ENCODE measurements at regions not wholly inside any gene's neighbourhood (a gene's known extent, or its start where the extent isn't known, plus 50 kb on each side); places are given as distances from the start of the nearest gene placed in this dataset.

- Histone ChIP-seq H3K9ac (ENCODE audit: low read length in 5 of 5) (no peak overlapping the region), H3K4me1 (ENCODE audit: control insufficient read depth in 5 of 5, insufficient read depth in 5 of 5, low read length in 5 of 5) (peaks cover 0 to 7% (median 4%) of the 10 kb centered on the region in 5 donors), H3K36me3 (ENCODE audit: control insufficient read depth in 5 of 5, insufficient read depth in 5 of 5, low read length in 5 of 5) (no peaks in the 10 kb centered on the region), H3K27me3 (ENCODE audit: control insufficient read depth in 5 of 5, insufficient read depth in 4 of 5, low read length in 5 of 5) (no peaks in the 10 kb centered on the region), H3K27ac (ENCODE audit: low read depth, low read length) (no peak overlapping the region), H3K9me3 (ENCODE audit: control insufficient read depth in 5 of 5, low read length in 5 of 5) (no peaks in the 10 kb centered on the region), H3K4me3 (ENCODE audit: low read depth in 1 of 5, low read length in 5 of 5) (no peak overlapping the region)
These were observed 1067.9 kb upstream of the MAP3K7 start for GRCh38 chr6:91654793-91655192.

GRCh38 chr6:91654357-91654756 is 1067.5 kb upstream of the MAP3K7 start:
- H3K9me3 ChIP-seq (ENCODE audit: control insufficient read depth in 5 of 5, low read length in 5 of 5), result no peaks in the 10 kb centered on the region
- H3K27ac ChIP-seq (ENCODE audit: low read depth, low read length), result no peak overlapping the region
- H3K27me3 ChIP-seq (ENCODE audit: control insufficient read depth in 5 of 5, insufficient read depth in 4 of 5, low read length in 5 of 5), result no peaks in the 10 kb centered on the region
- H3K4me3 ChIP-seq (ENCODE audit: low read depth in 1 of 5, low read length in 5 of 5), result peak overlapping the region in 1 of 5 donors; percentile 16
- no peak overlapping the region for H3K9ac ChIP-seq (ENCODE audit: low read length in 5 of 5)
- peaks cover 0 to 7% (median 4%) of the 10 kb centered on the region in 5 donors for H3K4me1 ChIP-seq (ENCODE audit: control insufficient read depth in 5 of 5, insufficient read depth in 5 of 5, low read length in 5 of 5)
- H3K36me3 ChIP-seq (ENCODE audit: control insufficient read depth in 5 of 5, insufficient read depth in 5 of 5, low read length in 5 of 5), result no peaks in the 10 kb centered on the region

GRCh38 chr6:91653895-91654294 is 1067.0 kb upstream of the MAP3K7 start:
- Histone ChIP-seq H3K9me3 (ENCODE audit: control insufficient read depth in 5 of 5, low read length in 5 of 5) (no peaks in the 10 kb centered on the region), H3K36me3 (ENCODE audit: control insufficient read depth in 5 of 5, insufficient read depth in 5 of 5, low read length in 5 of 5) (no peaks in the 10 kb centered on the region), H3K27me3 (ENCODE audit: control insufficient read depth in 5 of 5, insufficient read depth in 4 of 5, low read length in 5 of 5) (no peaks in the 10 kb centered on the region), H3K27ac (ENCODE audit: low read depth, low read length) (no peak overlapping the region), H3K9ac (ENCODE audit: low read length in 5 of 5) (no peak overlapping the region), H3K4me3 (ENCODE audit: low read depth in 1 of 5, low read length in 5 of 5) (no peak overlapping the region), H3K4me1 (ENCODE audit: control insufficient read depth in 5 of 5, insufficient read depth in 5 of 5, low read length in 5 of 5) (peaks cover 0 to 7% (median 4%) of the 10 kb centered on the region in 5 donors)

- H3K36me3 ChIP-seq (ENCODE audit: control insufficient read depth in 5 of 5, insufficient read depth in 5 of 5, low read length in 5 of 5), result no peaks in the 10 kb centered on the region
- no peak overlapping the region for H3K27ac ChIP-seq (ENCODE audit: low read depth, low read length)
- no peak overlapping the region for H3K4me3 ChIP-seq (ENCODE audit: low read depth in 1 of 5, low read length in 5 of 5)
These were observed 1066.3 kb upstream of the MAP3K7 start for GRCh38 chr6:91653076-91653723.

GRCh38 chr6:91646649-91647048 is 1059.8 kb upstream of the MAP3K7 start:
- H3K4me3 ChIP-seq (ENCODE audit: low read depth in 1 of 5, low read length in 5 of 5), result no peak overlapping the region
- no peaks in the 10 kb centered on the region for H3K27me3 ChIP-seq (ENCODE audit: control insufficient read depth in 5 of 5, insufficient read depth in 4 of 5, low read length in 5 of 5)
- no peaks in the 10 kb centered on the region for H3K4me1 ChIP-seq (ENCODE audit: control insufficient read depth in 5 of 5, insufficient read depth in 5 of 5, low read length in 5 of 5)
- H3K9me3 ChIP-seq (ENCODE audit: control insufficient read depth in 5 of 5, low read length in 5 of 5), result no peaks in the 10 kb centered on the region
- no peaks in the 10 kb centered on the region for H3K36me3 ChIP-seq (ENCODE audit: control insufficient read depth in 5 of 5, insufficient read depth in 5 of 5, low read length in 5 of 5)
- no peak overlapping the region for H3K9ac ChIP-seq (ENCODE audit: low read length in 5 of 5)
- H3K27ac ChIP-seq (ENCODE audit: low read depth, low read length), result no peak overlapping the region

More at GRCh38 chr6:91653076-91653723, 1066.3 kb upstream of the MAP3K7 start:
- H3K9ac ChIP-seq (ENCODE audit: low read length in 5 of 5), result no peak overlapping the region
- no peaks in the 10 kb centered on the region for H3K27me3 ChIP-seq (ENCODE audit: control insufficient read depth in 5 of 5, insufficient read depth in 4 of 5, low read length in 5 of 5)
- peaks cover 0 to 7% (median 4%) of the 10 kb centered on the region in 5 donors for H3K4me1 ChIP-seq (ENCODE audit: control insufficient read depth in 5 of 5, insufficient read depth in 5 of 5, low read length in 5 of 5)
- H3K9me3 ChIP-seq (ENCODE audit: control insufficient read depth in 5 of 5, low read length in 5 of 5), result no peaks in the 10 kb centered on the region

GRCh38 chr6:91645811-91646210 is 1058.9 kb upstream of the MAP3K7 start:
- Histone ChIP-seq H3K4me1 (ENCODE audit: control insufficient read depth in 5 of 5, insufficient read depth in 5 of 5, low read length in 5 of 5) (no peaks in the 10 kb centered on the region), H3K27me3 (ENCODE audit: control insufficient read depth in 5 of 5, insufficient read depth in 4 of 5, low read length in 5 of 5) (no peaks in the 10 kb centered on the region), H3K4me3 (ENCODE audit: low read depth in 1 of 5, low read length in 5 of 5) (no peak overlapping the region), H3K9ac (ENCODE audit: low read length in 5 of 5) (no peak overlapping the region), H3K36me3 (ENCODE audit: control insufficient read depth in 5 of 5, insufficient read depth in 5 of 5, low read length in 5 of 5) (no peaks in the 10 kb centered on the region), H3K9me3 (ENCODE audit: control insufficient read depth in 5 of 5, low read length in 5 of 5) (no peaks in the 10 kb centered on the region), H3K27ac (ENCODE audit: low read depth, low read length) (no peak overlapping the region)

GRCh38 chr6:91637217-91637616 is 1050.3 kb upstream of the MAP3K7 start:
- Histone ChIP-seq H3K4me1 (ENCODE audit: control insufficient read depth in 5 of 5, insufficient read depth in 5 of 5, low read length in 5 of 5) (no peaks in the 10 kb centered on the region), H3K9me3 (ENCODE audit: control insufficient read depth in 5 of 5, low read length in 5 of 5) (no peaks in the 10 kb centered on the region), H3K27ac (ENCODE audit: low read depth, low read length) (no peak overlapping the region), H3K4me3 (ENCODE audit: low read depth in 1 of 5, low read length in 5 of 5) (no peak overlapping the region), H3K27me3 (ENCODE audit: control insufficient read depth in 5 of 5, insufficient read depth in 4 of 5, low read length in 5 of 5) (no peaks in the 10 kb centered on the region), H3K9ac (ENCODE audit: low read length in 5 of 5) (no peak overlapping the region), H3K36me3 (ENCODE audit: control insufficient read depth in 5 of 5, insufficient read depth in 5 of 5, low read length in 5 of 5) (no peaks in the 10 kb centered on the region)

- H3K9me3 ChIP-seq (ENCODE audit: control insufficient read depth in 5 of 5, low read length in 5 of 5), result no peaks in the 10 kb centered on the region
- no peaks in the 10 kb centered on the region for H3K4me1 ChIP-seq (ENCODE audit: control insufficient read depth in 5 of 5, insufficient read depth in 5 of 5, low read length in 5 of 5)
- H3K9ac ChIP-seq (ENCODE audit: low read length in 5 of 5), result no peak overlapping the region
- no peaks in the 10 kb centered on the region for H3K36me3 ChIP-seq (ENCODE audit: control insufficient read depth in 5 of 5, insufficient read depth in 5 of 5, low read length in 5 of 5)
- H3K4me3 ChIP-seq (ENCODE audit: low read depth in 1 of 5, low read length in 5 of 5), result no peak overlapping the region
- no peak overlapping the region for H3K27ac ChIP-seq (ENCODE audit: low read depth, low read length)
- no peaks in the 10 kb centered on the region for H3K27me3 ChIP-seq (ENCODE audit: control insufficient read depth in 5 of 5, insufficient read depth in 4 of 5, low read length in 5 of 5)
These were observed 1047.9 kb upstream of the MAP3K7 start for GRCh38 chr6:91634791-91635190.

- no peak overlapping the region for H3K27ac ChIP-seq (ENCODE audit: low read depth, low read length)
- no peaks in the 10 kb centered on the region for H3K4me1 ChIP-seq (ENCODE audit: control insufficient read depth in 5 of 5, insufficient read depth in 5 of 5, low read length in 5 of 5)
- no peak overlapping the region for H3K9ac ChIP-seq (ENCODE audit: low read length in 5 of 5)
- H3K36me3 ChIP-seq (ENCODE audit: control insufficient read depth in 5 of 5, insufficient read depth in 5 of 5, low read length in 5 of 5), result no peaks in the 10 kb centered on the region
- no peaks in the 10 kb centered on the region for H3K9me3 ChIP-seq (ENCODE audit: control insufficient read depth in 5 of 5, low read length in 5 of 5)
- H3K27me3 ChIP-seq (ENCODE audit: control insufficient read depth in 5 of 5, insufficient read depth in 4 of 5, low read length in 5 of 5), result no peaks in the 10 kb centered on the region
- H3K4me3 ChIP-seq (ENCODE audit: low read depth in 1 of 5, low read length in 5 of 5), result no peak overlapping the region
These were observed 1046.7 kb upstream of the MAP3K7 start for GRCh38 chr6:91633374-91634111.

- H3K4me3 ChIP-seq (ENCODE audit: low read depth in 1 of 5, low read length in 5 of 5), result no peak overlapping the region
- no peaks in the 10 kb centered on the region for H3K4me1 ChIP-seq (ENCODE audit: control insufficient read depth in 5 of 5, insufficient read depth in 5 of 5, low read length in 5 of 5)
- no peaks in the 10 kb centered on the region for H3K9me3 ChIP-seq (ENCODE audit: control insufficient read depth in 5 of 5, low read length in 5 of 5)
- H3K27ac ChIP-seq (ENCODE audit: low read depth, low read length), result no peak overlapping the region
- no peaks in the 10 kb centered on the region for H3K27me3 ChIP-seq (ENCODE audit: control insufficient read depth in 5 of 5, insufficient read depth in 4 of 5, low read length in 5 of 5)
- H3K9ac ChIP-seq (ENCODE audit: low read length in 5 of 5), result no peak overlapping the region
- no peaks in the 10 kb centered on the region for H3K36me3 ChIP-seq (ENCODE audit: control insufficient read depth in 5 of 5, insufficient read depth in 5 of 5, low read length in 5 of 5)
These were observed 1045.4 kb upstream of the MAP3K7 start for GRCh38 chr6:91632308-91632707.

All from subcutaneous abdominal adipose tissue (tissue), 5 donors.